HG03064 (cell line): ENCODE measurements at regions not wholly inside any gene's neighbourhood (a gene's known extent, or its start where the extent isn't known, plus 50 kb on each side); places are given as distances from the start of the nearest gene placed in this dataset.

ENCODE experiments used
- ATAC-seq: cut with Tn5 transposase; IDR thresholded peaks from one replicate; pipeline ENCODE4 v1.9.1; 2021; ENCODE audit warnings: low read depth; ENCODE audit not compliant: unreplicated experiment

DNA sequence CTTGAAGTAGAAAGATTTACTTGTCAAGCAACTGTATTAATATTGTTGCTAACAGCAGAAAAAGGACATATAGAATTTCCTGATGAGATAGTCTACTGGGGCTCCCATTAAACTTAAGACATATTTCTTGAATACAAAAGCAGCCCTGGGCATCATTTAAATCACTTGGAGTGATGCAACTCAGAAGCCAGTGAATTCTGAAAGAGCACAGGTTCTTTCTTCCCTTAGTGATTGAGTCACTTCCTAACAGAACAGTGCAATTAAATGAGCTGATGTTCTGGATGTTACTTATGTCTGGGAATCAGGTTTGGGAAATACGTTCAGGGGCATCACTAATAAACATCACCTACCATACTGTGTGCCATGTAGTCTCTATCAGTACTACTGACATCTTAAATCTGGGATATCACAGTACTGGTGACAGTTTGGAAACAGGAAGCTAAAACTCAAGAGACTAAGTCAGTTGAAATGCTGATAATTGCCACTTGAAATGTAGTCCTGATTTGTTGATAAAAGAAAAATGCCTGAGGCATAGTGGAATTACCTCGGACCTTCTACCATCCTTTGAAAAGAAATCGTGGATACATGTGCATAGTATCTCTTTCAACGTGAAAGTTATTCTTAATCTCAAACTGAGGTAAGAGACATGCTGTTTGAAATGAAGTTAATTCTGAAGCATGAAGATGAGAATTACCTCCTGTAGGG lies 249.2 kb upstream of the GPRIN3 start:
- no peak for ATAC-seq

DNA sequence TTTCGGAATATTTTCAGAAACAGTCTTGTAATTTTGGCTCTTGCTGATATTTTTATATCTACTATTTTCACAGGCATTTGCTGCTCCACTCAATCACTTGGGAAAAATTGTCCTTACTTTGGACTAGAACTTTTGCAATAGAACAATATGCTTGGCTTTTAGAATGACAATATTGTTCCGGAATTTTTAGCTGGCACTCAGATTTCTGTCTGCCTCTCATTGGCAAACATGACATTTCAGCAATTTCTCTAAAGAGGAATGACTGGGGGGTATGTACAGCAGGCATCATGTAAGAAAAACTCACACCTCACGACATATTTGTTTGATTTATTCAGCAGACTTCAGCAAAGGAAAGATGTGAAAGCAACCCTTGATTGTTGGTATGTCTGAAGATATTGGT lies 243.6 kb upstream of the GPRIN3 start:
- ATAC-seq: no peak

DNA sequence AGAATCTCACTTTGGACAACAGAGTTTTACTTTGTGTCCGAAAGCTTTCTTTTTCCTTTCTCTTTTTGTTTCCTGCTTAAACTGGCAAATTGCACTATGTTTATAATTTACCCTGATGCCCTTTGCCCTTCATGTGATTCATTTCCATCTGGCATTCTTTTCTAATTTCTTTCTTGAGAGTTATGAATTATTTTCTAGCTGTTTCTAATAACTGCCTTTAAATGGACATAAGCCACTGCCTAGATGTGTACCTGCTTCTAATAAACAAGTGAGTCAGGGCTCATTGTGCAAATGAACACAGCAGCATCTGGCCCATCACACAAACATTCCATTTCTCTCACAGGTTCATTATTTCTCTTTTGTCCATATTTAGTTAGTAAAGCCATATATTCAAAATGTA lies 242.3 kb upstream of the GPRIN3 start:
- ATAC-seq: no peak

- no peak for ATAC-seq
These were observed 237.7 kb upstream of the GPRIN3 start for GRCh38 chr4:89545315-89545714.

DNA sequence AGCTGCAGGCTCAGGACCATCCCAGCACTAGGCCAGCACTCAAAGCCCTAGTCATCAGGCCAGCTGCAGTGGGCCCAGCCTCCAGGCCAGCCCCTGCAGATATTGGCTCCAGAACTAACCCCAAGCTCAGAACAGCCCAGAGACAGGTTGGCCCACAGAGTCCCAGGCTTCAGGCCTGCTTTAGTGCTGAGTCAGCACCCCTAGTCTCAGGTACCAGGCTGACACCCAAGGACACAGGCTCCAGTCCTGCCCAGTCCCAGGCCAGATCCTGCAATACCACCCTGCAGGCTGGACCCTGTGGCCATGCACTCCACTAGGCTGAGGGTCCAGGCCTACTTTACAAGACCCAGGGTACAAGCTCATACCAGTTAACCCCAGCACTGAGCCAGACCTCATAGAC lies 234.4 kb upstream of the GPRIN3 start:
- no peak for ATAC-seq

- ATAC-seq: no peak
These were observed 232.5 kb upstream of the GPRIN3 start for GRCh38 chr4:89539797-89540711.

DNA sequence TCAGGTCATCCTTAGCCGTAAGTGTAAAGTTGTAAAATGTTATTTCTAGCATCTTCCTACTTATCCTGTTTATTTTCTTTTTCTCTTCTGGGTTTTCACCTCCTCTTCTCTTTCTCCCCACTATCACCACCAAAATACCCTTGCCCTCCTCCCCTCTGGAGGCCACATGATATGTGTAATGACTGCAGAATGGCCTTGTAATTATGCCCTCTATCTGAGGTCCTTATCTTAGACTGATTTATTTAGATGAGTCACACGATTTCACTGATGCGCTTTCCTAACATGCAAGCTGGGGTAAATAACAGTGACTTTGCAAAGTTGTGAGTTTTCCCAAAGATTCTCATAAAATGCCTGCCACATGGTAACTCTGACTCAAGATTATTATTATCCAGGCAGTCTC lies 231.8 kb upstream of the GPRIN3 start:
- ATAC-seq: no peak

GRCh38 chr4:89538886-89539285 lies 231.3 kb upstream of the GPRIN3 start:
- no peak for ATAC-seq

DNA sequence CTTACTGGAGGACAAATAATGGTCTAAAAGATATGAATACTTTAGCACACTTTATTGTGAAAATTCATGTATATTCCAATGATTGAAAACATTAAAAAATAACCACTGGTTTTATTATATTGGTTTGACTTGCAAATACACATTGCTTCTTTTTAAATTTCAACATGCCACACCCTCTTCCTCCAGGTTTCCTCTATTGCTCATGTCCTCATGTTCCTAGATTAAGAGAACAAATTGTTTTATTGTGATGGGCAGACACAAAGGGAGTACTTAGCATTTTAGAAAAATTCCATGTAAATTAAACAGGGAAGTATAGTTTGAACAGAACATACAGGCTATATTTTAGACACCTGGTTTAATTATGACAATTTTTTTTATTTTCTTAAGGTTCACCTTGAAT lies 230.6 kb upstream of the GPRIN3 start:
- ATAC-seq: no peak

- no peak for ATAC-seq
These were observed 229.7 kb upstream of the GPRIN3 start for GRCh38 chr4:89537281-89537680.

GRCh38 chr4:89535251-89535650 lies 227.7 kb upstream of the GPRIN3 start:
- ATAC-seq: no peak

DNA sequence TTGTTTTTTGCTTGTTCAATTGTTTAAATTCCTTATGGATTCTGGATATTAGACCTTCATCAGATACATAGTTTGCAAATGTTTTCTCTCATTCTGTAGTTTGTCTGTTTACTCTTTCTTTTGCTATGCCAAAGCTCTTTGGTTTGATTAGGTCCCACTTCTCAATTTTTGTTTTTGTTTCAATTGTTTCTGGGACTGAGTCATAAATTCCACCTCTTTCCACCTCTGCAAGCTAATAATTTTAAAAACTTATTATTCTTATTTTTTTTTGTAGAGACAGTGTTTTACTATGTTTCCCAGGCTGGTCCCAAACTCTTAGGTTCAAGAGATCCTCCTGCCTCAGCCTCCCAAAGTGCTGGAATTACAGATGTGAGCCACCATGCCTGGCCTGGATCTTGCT lies 226.8 kb upstream of the GPRIN3 start:
- ATAC-seq: no peak

DNA sequence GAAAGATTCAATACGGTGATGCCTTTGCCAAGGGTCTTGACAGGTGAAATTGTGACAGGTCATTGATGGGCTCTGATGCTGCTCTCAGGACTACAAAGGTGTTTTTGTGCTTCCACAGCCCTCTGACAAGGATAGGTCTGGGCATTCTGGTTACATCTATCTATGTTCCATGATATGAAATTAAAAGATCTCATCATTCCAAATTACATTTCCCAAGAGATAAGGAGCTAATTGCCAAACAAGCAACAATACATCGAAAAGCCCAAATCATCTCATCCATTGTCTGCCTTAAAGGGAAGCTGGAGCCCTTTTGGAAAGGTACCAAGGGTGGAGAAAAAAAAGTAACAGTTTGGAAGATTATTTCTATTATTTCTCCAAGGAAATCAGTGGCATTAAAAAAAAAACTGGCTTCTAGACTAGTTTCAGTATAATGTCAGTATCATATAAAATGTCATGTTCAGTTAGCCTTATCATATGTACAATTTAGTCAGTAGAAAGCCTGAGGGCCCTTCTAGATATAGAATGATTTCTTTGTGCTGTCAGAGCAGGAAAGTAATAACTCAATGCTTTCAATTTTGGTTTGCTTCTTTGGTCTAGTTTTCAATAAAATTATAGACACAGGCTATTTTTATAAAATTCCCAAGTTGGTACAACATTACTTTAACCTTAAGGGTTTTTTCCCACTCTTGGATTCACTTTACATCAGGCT lies 224.5 kb upstream of the GPRIN3 start:
- ATAC-seq: no peak

GRCh38 chr4:89528526-89529133 lies 221.0 kb upstream of the GPRIN3 start:
- ATAC-seq: no peak

DNA sequence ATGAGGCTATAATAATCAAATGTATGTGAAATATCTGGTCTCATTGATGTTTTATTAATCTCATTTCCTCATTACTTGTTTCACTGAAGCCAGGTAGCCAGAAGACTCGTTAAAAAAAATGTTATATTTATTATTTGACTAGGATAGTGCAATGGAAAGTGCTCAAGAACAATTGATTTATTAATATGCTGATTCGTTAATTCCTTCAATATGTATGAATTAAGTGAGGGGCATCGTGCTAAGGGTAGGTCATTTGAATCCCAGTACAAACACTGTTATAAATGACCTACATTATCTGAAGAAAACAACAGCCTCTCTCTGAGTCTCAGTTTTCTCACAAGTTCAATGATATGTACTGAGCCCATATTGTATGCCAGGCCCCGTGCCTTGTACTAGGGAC lies 214.2 kb upstream of the GPRIN3 start:
- ATAC-seq: no peak

DNA sequence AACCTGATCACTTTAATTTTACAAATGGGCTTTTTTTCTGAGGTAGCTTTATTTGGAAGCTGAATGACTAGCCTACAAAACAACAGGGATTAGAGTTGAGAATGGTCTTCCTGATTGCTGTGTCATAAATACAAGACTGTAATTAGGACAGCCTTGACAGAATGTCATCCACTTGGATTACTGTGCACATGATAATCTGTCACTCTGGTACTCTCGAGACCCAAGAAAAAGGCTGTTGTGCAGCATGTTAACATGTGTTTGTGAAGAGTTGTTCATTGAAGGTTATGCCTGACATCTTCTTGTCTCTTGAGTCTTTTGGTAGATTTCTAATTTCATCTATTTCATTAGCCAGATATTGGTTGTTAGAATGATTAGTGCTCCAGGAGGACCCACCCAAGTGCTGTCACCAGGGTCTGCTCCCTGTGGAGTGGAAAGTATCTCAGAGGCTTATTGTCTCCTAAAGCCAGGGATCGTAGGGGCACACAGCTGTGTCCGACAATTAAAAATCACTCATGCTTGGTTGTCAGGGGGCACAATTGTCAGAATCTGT lies 212.2 kb upstream of the GPRIN3 start:
- ATAC-seq: no peak

- no peak for ATAC-seq
These were observed 210.7 kb upstream of the GPRIN3 start for GRCh38 chr4:89518259-89518658.

GRCh38 chr4:89514811-89515210 lies 207.2 kb upstream of the GPRIN3 start:
- ATAC-seq: no peak

- no peak for ATAC-seq
These were observed 204.2 kb upstream of the GPRIN3 start for GRCh38 chr4:89511776-89512175.

- peak; percentile 98 for ATAC-seq
These were observed 202.2 kb upstream of the GPRIN3 start for GRCh38 chr4:89509708-89510281.
